COLO668 (cell line): ENCODE measurements at regions not wholly inside any gene's neighbourhood (a gene's known extent, or its start where the extent isn't known, plus 50 kb on each side); places are given as distances from the start of the nearest gene placed in this dataset.

Experiments
- DNase-seq: peaks from one replicate; lab custom pipeline; 2025; ENCODE audit not compliant: unreplicated experiment; lab: John Stamatoyannopoulos, UW

- no peak for DNase-seq
Observed at GRCh38 chr5:58121391-58121790, 338.5 kb downstream of the PLK2 start.

- DNase-seq, result no peak
Observed at GRCh38 chr5:58117542-58117941, 342.3 kb downstream of the PLK2 start.

- no peak for DNase-seq
Observed at GRCh38 chr5:58116346-58116745, 343.5 kb downstream of the PLK2 start.

GRCh38 chr5:58115811-58116210, 344.1 kb downstream of the PLK2 start:
- DNase-seq, result no peak

- DNase-seq, result no peak
Observed at GRCh38 chr5:58114324-58114723, 345.6 kb downstream of the PLK2 start.

GRCh38 chr5:58113172-58113571, 346.7 kb downstream of the PLK2 start:
- DNase-seq, result no peak

- DNase-seq, result no peak
Observed at GRCh38 chr5:58108511-58108910, 351.4 kb downstream of the PLK2 start.

GRCh38 chr5:58107704-58108103, 352.2 kb downstream of the PLK2 start:
- no peak for DNase-seq

GRCh38 chr5:58106754-58107410, 353.0 kb downstream of the PLK2 start:
- no peak for DNase-seq

GRCh38 chr5:58105836-58106235, 354.1 kb downstream of the PLK2 start:
- DNase-seq, result no peak

- DNase-seq, result no peak
Observed at GRCh38 chr5:58099257-58099656, 360.6 kb downstream of the PLK2 start.

- no peak for DNase-seq
Observed at GRCh38 chr5:58094031-58094430, 365.9 kb downstream of the PLK2 start.

- DNase-seq, result no peak
Observed at GRCh38 chr5:58090704-58091103, 369.2 kb downstream of the PLK2 start.

GRCh38 chr5:58088941-58089340, 370.9 kb downstream of the PLK2 start:
- DNase-seq, result no peak

- DNase-seq, result no peak
Observed at GRCh38 chr5:58087905-58088304, 372.0 kb downstream of the PLK2 start.

- no peak for DNase-seq
Observed at GRCh38 chr5:58087123-58087522, 372.8 kb downstream of the PLK2 start.

GRCh38 chr5:58085800-58086199, 374.1 kb downstream of the PLK2 start:
- no peak for DNase-seq

GRCh38 chr5:58081435-58081834, 378.5 kb downstream of the PLK2 start:
- DNase-seq, result no peak

GRCh38 chr5:58080573-58080972, 379.3 kb downstream of the PLK2 start:
- DNase-seq, result no peak

GRCh38 chr5:58077966-58078365, 381.9 kb downstream of the PLK2 start:
- DNase-seq, result no peak

GRCh38 chr5:58077416-58077815, 382.5 kb downstream of the PLK2 start:
- no peak for DNase-seq

GRCh38 chr5:58076483-58077257, 383.2 kb downstream of the PLK2 start:
- no peak for DNase-seq

GRCh38 chr5:58075907-58076306, 384.0 kb downstream of the PLK2 start:
- no peak for DNase-seq
